Neural cell (in vitro differentiated cells): ENCODE measurements at regions not wholly inside any gene's neighbourhood (a gene's known extent, or its start where the extent isn't known, plus 50 kb on each side); places are given as distances from the start of the nearest gene placed in this dataset.
"Not testable (repeated sequence)": the region's sequence is repeated elsewhere in the genome, so short reads cannot be mapped to it uniquely, and the experiment has no call there.

ENCODE experiments used
- CTCF ChIP-seq: fragments of 450-650 bp; IDR thresholded peaks from 2 replicates; pipeline ENCODE4 v1.5.1; 2014; ENCODE audit warnings: antibody characterized with exemption, mild to moderate bottlenecking, moderate library complexity; ENCODE audit not compliant: poor library complexity, severe bottlenecking
- MXI1 ChIP-seq: fragments of 450-650 bp; conservative IDR thresholded peaks from 2 replicates; pipeline ENCODE4 v1.6.1; 2014; ENCODE audit warnings: antibody characterized with exemption, mild to moderate bottlenecking; ENCODE audit not compliant: poor library complexity, severe bottlenecking
- POLR2AphosphoS5 ChIP-seq: IDR thresholded peaks from 2 replicates; pipeline ENCODE4 v1.6.1; 2012

GRCh38 chr9:61386816-61387102 is 196.9 kb downstream of the SPATA31A7 start:
- not testable (repeated sequence) for TF ChIP-seq CTCF, POLR2AphosphoS5, MXI1
